CD4-positive, alpha-beta T cell treated with Interleukin-12 subunit alpha and Interleukin-12 subunit beta, for 1 hour (primary cell): ENCODE measurements at regions not wholly inside any gene's neighbourhood (a gene's known extent, or its start where the extent isn't known, plus 50 kb on each side); places are given as distances from the start of the nearest gene placed in this dataset.

Experiments
- DNase-seq: peaks from one replicate; pipeline ENCODE4 v3.0.0-alpha.2; 2020

DNA sequence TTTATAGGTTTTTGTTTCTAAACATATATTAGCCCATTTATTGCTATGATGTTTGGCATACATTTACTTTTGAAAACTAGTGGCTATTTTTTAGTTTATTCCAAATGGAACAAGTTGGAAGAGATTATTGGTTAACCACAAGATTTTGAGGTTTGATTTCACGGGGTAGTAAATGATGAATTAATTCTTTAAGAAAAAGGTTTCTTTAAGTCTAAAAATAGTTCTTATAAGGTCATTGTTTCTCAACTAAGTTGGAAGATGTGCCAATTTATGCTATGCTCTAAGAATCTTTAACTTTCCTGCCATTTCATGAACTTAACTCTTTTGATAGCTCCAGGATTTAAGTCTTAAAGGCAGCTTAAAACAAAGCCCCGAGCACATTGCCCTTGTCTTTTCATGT lies 183.8 kb downstream of the LMO4 start:
- no peak for DNase-seq

DNA sequence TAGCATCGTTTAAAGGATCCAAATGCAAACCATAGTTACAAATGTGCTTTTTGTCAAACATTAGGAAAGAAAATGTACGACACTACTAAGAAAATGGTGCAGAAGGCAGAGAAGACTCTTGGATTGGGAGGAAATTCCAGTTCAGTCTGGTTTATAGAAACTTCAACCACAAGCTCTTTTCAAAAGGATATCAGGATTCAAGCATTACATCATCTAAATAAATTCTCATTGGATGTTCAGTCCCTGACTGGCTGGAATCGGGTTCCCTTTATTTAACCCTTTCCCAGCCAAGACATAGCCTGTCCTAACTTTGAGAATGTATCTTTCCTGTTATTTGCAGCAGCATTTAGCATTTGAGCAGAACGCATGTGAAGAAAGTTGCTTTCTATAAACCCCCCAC lies 184.6 kb downstream of the LMO4 start:
- DNase-seq = no peak

DNA sequence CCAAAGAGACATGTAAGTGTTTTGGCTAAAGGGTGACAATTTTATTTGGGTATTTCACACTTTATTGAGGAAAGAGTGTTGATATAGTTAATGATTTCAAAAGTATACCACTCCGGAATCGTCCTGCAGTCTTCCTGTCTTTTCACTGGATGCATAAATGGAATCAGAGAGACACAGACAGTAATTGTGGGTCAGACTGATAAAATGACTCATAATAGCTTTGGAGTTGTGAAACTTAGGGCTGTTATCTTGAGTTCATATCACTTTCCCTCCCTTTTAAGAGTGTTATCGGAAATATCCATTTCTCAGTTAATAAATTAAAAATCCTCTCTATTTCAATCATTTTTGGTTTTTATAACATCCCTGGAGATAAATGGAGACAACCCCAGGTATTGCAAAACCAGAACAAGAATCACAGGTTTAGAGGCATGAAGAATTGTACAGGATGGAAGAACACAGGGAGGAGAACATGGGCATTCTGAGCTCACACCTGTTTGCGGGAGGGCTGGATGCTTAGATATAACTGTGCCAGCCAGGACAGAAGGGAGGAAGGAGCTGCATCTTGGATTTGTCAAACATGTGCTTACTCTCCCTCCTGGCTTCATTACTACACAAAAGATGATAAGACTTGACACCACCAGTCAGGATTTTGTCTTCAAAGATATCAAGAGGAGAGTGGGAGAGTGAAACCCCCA lies 185.4 kb downstream of the LMO4 start:
- no peak for DNase-seq

DNA sequence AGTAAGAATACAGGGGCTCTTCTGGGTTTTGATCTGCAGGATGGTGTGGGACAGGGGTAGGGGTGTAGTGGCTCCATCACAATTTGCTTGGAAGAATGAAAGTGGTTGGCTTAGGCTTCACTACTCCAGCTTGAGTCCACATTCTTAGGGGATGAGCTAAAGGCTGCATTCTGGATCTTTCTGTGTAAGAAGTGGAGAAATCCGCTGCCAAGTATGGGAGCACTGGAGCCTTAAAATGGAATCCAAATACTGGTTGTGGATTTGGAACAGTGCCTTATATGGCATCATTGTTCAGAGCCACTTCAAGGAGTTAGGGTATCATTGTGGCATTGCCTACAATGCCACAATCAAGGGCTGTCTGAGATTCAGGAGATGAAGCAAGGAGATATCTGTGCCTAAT lies 187.1 kb downstream of the LMO4 start:
- no peak for DNase-seq

DNA sequence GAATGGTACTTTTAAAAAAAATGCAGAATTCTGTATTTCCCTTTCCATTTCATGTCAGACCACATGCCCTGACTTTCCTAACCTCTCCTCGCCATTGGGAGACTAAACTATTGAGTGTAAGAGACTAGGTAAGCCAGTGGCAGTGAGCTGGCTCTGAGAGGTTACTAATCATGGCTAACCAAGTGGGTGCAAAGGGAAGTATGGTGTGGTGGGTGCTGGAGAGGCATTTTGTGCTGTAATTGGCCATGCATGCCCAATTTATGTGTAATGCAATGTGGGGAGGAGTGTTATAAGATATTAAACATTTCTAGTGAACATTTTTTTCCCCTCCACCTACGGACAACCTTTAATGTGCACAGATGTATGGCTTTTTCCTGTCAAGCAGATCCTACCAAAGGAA lies 190.1 kb downstream of the LMO4 start:
- DNase-seq = no peak

DNA sequence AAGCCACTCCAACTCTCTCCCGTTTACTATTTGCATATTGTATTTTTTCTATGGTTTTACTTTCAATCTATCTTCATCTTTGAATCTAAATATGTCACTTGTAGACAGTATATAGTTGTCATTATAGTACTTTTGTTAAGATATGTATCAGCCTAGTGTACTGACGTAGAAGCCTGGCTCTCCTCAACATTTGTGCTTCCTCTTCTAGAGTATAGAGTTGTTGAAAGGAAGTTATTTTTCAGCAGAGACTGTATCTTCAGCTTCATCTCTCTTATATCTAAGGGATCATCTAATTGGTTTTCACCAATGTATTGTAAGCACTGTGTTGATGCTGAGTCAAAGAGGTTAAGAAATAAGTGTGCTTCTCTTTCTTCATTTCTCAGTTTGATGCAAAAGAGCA lies 192.8 kb downstream of the LMO4 start:
- DNase-seq = no peak

DNA sequence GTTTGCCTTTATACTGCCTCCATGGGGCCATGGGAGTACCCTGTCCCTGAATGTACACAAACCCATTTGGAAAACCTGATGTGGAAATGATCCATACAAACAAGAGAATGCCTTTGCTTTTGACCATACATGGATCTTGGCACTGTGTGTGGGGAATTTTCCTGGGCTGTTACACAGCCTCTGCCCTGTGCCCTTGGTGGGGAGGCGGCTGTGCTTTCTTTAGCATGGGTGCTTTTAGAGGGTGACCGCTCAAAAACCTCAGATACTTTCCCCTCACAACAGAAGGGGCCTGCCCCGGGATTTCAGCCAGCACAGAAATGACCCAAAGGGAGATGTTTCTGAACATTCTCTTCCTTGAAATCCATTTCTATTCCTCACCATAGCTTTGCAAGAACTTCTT lies 194.8 kb downstream of the LMO4 start:
- DNase-seq = no peak

DNA sequence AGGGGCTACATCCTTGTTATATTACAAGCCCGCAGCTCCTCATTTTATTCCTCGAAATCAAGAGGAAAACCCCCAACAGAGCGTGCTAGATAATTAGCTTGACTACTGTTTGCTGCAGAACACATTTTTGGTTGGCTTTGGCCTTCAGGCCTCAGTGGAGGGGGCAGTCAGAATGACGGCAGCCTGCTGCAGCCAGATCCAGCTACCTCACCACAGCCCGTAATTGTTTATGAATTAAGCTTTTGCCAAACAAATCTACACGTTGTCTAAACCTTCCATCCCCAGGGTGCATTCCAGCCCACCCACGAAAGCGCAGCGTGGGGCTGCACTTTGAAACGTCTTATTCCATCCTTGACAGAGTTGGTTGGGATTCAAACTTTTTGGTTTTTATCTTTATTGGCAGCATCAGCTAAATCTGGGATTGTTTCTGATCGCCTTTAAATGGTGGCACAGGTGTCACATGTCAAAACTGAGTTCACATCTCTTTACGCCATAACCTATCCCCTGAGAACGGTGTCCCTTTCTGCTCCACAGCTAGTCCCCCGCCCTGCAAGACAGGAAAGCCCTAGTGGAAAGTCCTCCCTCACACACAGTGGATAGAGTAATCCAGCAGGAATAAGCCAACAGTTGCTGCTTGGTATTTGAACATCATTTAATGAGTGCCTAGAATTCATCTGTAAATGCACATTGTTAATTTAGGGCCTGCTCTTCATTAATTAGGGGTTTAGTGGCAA lies 195.5 kb downstream of the LMO4 start:
- DNase-seq = no peak

DNA sequence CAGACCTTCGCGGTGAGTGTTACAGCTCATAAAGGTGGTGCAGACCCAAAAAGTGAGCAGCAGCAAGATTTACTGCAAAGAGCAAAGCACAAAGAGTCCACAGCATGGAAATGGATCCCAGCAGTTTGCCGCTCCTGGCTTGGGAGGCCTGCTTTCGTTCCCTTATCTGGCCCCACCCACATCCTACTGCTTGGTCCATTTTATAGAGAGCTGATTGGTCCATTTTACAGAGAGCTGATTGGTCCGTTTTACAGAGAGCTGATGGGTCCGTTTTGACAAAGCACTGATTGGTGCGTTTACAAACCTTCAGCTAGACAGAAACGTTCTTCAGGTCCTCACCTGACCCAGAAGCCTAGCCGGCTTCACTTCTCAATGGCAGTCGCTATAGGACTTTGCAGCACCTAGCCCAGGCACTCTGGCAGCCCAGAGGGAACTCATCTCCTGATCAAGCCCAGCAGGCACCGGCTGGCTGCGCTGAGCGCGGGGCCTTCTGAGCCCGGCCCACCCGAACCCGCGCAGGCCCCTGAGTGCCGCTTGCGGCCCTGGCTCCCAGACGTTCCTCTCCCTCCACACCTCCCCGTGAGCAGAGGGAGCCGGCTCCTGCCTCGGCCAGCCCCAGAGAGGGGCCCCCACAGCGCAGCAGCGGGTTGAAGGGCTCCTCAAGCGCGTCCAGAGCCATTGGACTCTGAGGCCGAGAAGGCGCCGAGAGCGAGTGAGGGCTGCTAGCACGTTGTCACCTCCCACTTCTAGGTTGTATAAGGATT lies 200.3 kb downstream of the LMO4 start:
- no peak for DNase-seq

DNA sequence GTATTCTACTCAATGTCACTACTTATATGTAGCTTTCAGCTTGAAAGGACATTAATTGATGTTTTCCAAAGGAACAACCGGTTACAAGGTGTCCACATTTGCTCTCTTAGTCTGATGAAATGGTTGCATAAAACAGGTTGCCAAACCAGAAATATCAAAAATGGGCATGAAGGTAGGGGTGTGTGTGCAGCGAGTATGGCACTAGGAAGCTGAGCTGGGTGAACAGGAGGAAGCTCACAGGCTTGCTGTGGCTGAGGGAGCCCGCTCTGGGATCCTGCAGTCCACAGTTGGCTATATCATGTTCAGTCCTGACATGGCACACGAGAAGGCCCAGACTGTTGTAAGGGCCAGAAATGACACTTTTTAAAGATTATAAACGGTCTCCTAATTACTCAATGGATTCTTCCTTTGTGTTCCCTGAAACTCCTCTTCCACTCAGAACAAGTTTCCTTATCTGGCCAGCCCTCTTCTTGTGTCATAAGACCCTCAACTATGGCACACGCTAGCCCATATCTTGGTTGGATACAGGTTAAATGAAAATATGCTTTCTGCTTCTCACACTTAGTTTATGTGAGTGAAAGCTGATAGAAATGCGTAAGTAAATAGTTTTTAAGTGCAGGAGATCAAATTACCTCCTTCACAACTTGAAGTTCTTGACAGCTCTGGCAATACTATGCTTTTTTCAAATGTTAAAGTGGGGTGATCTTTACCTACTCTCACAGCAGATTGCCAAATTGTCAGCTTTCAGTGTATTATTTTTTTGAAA lies 201.5 kb downstream of the LMO4 start:
- DNase-seq = no peak

DNA sequence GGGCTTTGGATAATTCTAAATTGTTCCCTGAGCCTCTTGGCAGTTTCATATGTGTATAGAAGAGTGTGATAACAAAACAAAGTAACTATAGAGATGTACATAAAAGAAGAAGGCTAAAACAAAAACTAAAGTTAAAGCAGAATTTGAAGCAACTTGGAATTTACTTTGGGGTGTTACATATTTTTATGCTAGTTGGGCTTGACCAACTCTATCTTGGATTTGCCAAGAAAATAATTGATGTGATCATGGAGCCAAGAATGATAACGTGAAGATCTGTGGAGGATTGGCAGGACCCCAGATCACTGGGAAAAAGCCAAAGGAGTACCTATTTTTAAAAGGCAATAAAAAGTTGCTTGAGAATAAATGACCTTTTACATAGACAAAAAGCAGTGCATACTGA lies 206.9 kb downstream of the LMO4 start:
- no peak for DNase-seq

DNA sequence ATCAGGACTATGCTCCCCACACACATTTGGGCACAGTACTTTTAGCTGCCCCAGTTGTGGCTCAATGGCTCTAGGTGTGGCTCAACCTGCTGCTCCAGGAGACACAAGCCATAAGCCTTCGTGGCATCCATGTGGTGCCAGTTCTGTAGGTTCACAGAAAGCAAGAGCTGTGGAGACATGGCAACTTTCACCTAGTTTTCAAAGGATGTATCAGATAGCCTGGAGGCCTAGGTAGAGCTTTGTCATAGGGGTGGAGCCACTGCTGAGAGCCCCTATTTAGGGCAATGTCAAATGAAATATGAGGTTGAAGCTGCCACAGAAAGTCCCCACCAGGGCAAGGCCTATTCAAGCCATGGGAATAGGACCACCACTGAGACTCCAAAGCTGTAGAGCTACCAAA lies 210.5 kb downstream of the LMO4 start:
- no peak for DNase-seq

DNA sequence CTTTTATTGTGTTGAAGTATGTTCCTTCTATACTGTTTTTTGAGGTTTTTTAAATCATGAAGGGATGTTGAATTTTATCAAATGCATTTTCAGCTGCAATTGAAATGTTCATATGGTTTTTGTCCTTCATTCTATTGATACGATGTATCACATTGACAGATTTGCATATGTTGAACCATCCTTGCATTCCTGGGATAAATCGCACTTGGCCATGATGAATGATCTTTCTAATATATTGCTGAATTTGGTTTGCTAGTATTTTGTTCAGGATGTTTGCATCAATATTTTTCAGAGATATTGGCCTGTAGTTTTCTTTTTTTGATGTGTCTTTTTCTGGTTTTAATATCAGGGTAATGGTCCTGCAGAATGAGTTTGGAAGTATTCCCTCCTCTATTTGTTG lies 214.0 kb downstream of the LMO4 start:
- DNase-seq = no peak

DNA sequence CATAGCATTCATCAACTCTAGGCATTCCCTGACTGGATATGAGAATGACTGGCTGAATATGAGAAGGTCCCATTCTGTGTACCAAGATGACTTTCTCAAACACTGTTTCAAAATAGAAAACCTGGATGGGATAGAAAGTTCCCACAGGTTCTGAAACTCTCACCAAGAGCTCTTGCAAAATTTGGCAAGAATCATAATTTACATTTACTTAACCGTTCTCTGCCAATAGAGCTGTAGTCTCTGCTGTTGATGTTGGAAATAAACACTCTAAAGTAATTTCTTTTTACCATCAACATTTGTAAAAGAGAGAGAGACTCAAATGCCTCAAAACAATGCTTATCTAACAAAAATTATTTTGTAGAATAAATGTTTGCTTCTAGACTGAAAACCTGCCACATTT lies 221.1 kb downstream of the LMO4 start:
- no peak for DNase-seq

DNA sequence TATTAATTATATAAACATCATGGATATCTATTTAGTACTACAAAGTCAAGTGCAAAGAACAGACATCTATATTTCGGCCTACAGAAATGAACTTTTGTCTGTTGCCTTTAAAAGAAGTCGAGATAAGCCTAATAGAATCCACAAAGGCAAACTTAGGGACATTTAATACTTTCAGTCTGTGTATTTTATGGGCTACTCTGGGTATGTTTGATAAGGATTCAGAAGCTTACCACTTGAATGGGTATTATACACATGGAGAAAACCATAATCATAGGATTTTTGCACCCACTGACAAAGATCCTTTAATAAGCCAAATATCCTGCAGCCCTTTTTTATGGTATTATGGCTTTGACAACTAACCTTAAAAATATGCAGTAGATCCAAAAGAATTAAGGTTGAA lies 224.8 kb downstream of the LMO4 start:
- no peak for DNase-seq

DNA sequence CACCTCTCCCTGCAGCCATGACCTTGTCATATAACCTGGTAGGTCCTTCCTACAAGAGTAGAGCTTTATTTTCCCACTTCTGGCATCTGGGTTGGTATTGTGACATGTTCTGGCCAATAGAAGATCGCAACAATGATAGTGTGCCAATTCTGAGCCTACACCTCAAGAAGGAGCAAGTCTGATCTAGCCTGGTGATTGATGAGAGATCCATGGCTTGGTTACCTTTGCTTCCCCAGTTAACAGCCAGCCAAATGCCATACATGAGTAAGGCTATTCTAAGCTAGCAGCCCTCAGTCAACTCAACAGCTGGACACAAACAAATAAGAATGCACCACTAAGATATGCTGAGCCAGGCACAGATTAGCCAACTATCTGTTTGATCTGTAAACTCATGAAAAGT lies 226.7 kb downstream of the LMO4 start:
- DNase-seq = no peak

DNA sequence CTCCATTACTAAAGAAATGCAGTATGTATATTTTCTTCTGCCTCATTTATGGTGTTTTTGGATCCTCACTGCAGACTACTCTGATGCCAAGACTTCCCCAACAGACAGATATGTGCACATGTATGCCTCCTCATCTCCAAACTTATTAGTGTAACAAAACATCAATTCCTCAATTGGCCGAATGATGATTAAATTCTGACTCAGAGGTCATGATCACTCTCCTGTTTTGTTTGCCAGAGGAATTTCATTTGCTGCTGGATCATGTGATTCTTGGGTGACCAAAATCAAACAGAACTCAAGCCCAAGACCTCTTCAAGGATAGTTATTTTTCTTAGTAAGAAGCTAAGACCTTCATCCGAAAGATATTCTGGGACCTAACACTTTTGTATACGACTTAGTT lies 227.6 kb downstream of the LMO4 start:
- no peak for DNase-seq

DNA sequence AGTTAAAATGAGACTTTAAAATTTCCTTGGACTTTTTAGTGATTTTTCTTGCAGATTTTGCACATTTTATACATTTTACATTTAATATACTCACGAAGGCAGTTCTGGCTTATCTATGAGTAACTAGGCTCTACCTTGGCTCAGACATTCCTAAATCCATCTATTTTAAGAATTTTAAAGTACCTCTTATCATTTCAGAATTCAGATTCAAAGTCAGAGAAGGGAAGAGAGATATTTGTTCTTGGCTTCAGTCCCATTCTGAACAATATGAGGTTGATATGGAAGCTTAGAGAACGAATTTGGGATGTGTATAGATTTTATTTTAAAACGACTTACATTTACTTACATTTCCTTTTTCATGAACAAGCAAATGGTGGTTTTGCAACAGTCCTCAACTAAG lies 230.2 kb downstream of the LMO4 start:
- DNase-seq = no peak

DNA sequence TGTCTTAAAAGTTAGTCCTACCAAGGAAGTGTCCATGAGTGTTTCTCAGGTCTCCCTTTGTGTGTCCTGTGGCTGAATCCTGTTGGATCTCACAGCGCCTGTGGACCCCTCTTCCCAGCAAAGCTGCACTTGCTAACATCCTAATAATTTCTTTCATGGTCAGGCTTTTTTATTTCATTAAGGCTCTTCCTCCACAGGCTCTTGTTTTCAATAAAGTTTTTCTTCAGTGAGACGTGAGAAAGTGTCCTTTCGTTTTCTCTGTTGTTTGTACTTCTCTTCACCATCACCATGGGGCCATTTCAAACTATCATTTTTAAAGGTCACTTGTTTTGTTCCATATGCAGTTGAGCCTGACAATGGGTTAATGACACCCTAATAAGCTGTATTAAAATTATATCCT lies 231.5 kb downstream of the LMO4 start:
- DNase-seq = no peak

DNA sequence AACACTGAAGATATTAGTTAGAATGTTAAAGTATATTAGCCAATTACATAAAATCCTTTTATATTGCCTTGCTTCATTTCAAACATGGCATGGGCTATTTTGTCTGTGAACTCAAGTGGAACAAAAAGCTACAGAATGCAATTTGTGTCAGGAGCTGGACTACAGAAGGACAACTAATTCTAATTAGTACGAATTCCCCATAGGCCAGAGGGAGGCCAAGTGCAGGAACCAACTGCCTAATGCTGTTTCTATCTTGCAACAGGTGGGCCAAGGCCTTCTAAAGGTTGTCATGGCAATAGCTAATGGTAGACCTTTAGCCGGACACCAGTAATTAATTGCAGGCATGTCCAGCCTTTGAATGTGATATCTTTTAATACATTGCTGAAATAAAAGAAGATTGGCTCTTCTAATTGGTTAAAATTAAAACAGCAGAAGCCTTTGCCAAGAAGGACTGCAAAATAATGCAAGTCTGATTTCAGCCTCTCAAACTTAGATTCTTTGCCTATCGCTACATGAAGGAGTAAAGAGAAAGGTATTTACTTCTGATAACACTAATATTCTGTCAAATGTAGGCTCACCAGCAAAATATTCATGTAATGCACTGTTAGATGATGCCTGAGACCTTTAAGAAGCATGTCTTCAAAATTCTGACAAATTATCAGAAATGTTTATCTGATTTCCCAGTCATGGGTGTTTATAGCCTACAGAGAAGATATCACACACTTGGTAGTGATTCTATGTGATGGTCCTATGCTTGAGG lies 232.1 kb downstream of the LMO4 start:
- DNase-seq = no peak

DNA sequence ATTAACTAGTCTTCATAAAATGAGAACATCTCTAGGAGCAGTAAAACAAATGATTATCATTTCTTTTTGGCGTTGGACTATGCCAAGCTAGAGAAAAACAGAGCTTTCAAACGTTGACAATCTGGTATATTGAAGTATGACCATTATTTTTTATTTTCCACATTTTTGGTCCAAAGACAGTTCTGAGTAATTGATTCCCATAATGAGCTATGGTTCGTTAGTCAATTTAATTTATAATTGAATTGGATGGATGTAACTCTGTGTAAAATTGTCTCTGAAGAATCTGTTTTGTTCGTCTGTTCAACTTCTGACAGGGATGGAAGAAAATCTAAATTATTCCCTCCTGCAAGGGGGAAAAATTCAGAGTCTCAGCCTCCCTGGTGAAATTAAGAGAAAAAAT lies 234.5 kb downstream of the LMO4 start:
- no peak for DNase-seq

DNA sequence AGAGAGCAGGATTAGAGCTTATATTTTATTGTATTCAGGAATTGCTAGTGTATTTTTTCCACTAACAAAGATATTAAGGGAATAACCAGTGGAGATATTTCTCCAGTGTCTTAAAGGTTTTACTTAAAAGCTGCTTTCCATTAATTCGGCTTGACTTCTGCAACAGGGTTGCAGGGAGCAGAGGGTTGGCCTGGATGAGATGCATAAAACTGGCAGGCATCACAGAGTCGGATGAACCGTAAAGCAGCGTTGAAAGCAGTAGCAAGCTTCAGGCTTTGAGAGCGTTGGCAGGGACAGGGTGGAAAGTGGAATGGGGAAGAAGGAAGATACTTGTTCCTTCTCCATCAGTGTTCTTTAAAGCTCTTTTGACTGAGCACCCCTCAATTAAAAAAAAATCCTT lies 237.2 kb downstream of the LMO4 start:
- no peak for DNase-seq

DNA sequence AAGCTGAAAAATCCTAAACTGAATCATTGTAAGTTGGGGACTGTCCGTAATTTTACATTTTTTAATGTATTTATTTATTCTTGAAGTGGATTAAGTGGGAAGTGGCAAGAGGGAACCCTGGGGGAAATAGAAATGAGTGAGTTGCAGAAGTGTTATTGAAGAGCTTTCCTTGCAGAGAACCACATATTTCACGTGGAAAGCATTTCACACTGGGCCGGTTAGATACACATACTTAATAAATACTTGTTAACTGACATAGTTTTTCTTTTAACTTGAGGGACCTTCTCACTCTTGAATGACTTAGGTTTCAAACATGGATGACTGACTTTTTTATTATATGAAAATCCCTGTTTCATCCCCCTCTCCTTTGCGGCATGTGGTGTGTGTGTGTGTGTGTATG lies 239.3 kb downstream of the LMO4 start:
- DNase-seq = no peak
